GM13976 (cell line): ENCODE measurements at regions not wholly inside any gene's neighbourhood (a gene's known extent, or its start where the extent isn't known, plus 50 kb on each side); places are given as distances from the start of the nearest gene placed in this dataset.

Experiments
- DNase-seq: peaks from one replicate; pipeline ENCODE4 v3.0.0; 2012; ENCODE audit warnings: low spot score
- in situ Hi-C: fragments of 300-500 bp; cut with MboI; formaldehyde crosslinking; loops from one replicate; pipeline ENCODE4 v1.12.0; 2022; ENCODE audit warnings: low sequenced_read_pairs, mixed read lengths, inconsistent platforms; ENCODE audit not compliant: unreplicated experiment
- TF ChIP-seq, protein P1 (sequence below): IDR thresholded peaks from 2 replicates; pipeline ENCODE4 v1.5.1; 2012; ENCODE audit warnings: borderline replicate concordance, mild to moderate bottlenecking; ENCODE audit not compliant: insufficient read depth; ENCODE audit errors: extremely low read depth, missing control alignments, control extremely low read depth

DNA sequence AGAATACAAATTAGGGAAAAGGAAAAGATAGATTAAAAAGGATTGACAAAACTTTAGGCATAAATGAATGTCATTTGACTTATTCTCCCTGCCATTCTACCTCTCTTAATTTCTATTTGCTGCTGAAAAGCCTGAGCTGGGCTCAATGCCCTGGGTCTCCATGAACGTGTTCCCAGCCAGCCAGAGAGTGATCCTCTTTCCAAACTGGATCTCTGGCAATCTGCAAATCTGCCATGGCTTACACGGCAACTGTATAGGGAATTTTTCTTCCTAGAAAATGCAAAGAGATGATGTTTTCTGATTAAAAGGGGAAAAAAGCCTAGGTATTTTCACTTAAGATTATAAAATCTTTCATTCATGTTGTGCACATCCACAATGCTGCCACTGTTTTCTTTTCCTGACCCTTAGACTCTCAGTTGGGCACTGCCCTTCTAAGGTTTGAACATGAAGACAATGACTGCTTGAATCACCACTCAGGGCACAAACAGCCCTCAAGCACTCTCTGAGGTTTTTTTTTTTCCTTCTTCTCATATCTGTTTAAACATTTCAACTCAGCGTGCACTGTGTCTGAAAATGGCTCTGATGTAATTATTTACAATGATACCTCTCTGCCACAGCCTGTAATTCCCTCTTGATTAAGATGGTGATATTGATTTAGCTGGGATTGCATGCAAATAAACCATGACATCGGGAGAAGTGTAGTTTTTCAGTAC, 60.3 kb downstream of the DACT1 start:
- in situ Hi-C loops: no loop called here
- no peak for DNase-seq
- TF ChIP-seq, protein P1, sequence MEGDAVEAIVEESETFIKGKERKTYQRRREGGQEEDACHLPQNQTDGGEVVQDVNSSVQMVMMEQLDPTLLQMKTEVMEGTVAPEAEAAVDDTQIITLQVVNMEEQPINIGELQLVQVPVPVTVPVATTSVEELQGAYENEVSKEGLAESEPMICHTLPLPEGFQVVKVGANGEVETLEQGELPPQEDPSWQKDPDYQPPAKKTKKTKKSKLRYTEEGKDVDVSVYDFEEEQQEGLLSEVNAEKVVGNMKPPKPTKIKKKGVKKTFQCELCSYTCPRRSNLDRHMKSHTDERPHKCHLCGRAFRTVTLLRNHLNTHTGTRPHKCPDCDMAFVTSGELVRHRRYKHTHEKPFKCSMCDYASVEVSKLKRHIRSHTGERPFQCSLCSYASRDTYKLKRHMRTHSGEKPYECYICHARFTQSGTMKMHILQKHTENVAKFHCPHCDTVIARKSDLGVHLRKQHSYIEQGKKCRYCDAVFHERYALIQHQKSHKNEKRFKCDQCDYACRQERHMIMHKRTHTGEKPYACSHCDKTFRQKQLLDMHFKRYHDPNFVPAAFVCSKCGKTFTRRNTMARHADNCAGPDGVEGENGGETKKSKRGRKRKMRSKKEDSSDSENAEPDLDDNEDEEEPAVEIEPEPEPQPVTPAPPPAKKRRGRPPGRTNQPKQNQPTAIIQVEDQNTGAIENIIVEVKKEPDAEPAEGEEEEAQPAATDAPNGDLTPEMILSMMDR: no peak

DNA sequence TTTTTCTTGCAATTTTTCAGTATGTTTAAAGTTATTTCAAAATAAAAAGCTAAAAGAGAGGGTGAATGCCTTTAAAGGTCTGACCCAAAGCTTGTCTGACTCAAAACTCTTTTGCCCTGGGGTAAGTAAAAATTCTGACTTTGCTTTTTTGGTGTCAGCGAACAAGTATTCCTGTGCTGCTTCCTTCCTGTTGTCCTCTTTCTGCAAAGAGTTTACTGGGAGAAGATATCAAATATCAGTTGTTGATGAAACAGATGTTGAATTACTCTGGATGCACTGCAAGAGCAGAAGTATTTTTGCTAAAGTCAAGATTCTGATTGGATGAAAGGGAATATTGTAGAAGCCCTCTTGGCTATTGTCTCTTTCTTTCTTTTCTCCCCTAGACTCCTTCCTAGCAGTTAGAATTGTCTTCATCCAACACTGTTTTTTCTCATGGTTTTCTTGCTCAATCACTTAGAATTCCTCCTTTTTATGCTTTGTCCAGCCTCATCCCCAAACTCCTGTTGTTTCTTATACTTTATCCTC, 62.0 kb downstream of the DACT1 start:
- no peak for DNase-seq
- in situ Hi-C loops: no loop called here
- TF ChIP-seq, protein P1: no peak

DNA sequence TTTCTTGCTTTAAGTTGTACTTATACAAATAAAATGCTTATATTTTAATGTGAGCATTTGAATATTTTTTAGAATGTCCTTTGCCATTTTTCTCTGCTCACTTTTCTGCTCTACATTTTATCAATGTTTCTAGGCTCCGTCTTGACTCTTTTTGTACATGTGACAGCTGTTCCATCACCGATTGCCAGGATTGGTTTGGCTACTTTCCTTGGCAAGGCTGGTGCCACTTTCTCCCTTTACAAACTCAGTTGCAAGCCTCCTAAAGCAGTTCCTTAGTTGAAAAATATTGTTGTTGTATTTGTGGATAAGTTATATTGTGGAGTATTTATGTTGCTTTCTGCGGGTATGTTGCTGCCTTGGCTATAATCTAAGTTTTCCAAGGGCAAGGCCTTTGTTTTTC, 63.4 kb downstream of the DACT1 start:
- in situ Hi-C loops: no loop called here
- TF ChIP-seq, protein P1: no peak
- DNase-seq: no peak

GRCh38 chr14:58701604-58702003, 63.8 kb downstream of the DACT1 start:
- no peak for DNase-seq
- in situ Hi-C loops: no loop called here
- TF ChIP-seq, protein P1: no peak

DNA sequence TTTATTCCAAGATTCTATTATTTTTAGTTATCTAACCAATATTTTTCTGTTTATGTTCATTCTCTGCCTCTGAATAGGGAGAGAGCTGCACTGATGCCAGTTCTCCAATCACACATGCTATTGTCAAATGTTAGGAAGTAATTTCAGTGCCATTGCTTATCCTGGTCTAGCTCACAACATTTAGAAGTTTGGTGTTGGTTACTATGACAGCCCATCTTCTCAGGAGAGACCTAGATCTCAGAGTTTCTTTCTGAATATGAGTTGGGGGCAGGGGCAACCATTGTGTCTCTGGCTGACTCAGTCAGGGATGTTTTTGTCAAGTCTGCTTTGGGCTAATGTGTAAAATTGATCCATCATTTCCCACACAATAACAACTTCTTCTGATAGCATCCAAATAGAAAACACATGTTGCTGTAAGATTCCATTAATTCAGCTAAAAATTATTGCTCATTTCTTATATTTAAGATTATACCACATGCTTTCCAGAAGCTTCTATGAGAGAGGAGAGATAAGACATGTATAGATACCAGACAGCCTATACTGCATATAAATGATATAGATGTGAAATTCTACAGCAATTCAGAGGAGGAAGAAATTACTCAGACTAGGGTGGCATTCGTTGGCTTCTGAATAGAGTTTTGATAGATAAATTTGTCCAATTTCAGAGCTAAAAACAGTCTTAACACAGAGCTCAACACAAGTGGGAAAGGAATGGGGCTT, 64.8 kb downstream of the DACT1 start:
- TF ChIP-seq, protein P1: no peak
- no peak for DNase-seq
- in situ Hi-C loops: no loop called here

- DNase-seq: no peak
- TF ChIP-seq, protein P1: no peak
- in situ Hi-C loops: no loop called here
Measured at GRCh38 chr14:58703161-58703506, 65.4 kb downstream of the DACT1 start.
